HEK293 (cell line): ENCODE measurements at regions not wholly inside any gene's neighbourhood (a gene's known extent, or its start where the extent isn't known, plus 50 kb on each side); places are given as distances from the start of the nearest gene placed in this dataset.

Experiments used
- MZF1 ChIP-seq: fragments of 450-650 bp; formaldehyde crosslinking; IDR thresholded peaks from 2 replicates; pipeline ENCODE4 v1.5.1; 2017; ENCODE audit warnings: missing biosample characterization, missing genetic modification characterization, borderline replicate concordance
- TCF7L2 ChIP-seq: IDR thresholded peaks from 2 replicates; pipeline ENCODE4 v1.6.1; 2011; ENCODE audit warnings: low read depth, mild to moderate bottlenecking, inconsistent platforms, low read length, moderate library complexity, borderline replicate concordance
- ZNF140 ChIP-seq: fragments of 450-650 bp; formaldehyde crosslinking; IDR thresholded peaks from 2 replicates; pipeline ENCODE4 v1.5.1; 2016; ENCODE audit warnings: missing biosample characterization, missing genetic modification characterization
- ZNF623 ChIP-seq: fragments of 450-650 bp; formaldehyde crosslinking; IDR thresholded peaks from 2 replicates; pipeline ENCODE4 v1.5.1; 2016; ENCODE audit warnings: missing biosample characterization, missing genetic modification characterization
- ZNF768 ChIP-seq: fragments of 450-650 bp; formaldehyde crosslinking; IDR thresholded peaks from 2 replicates; pipeline ENCODE4 v1.5.1; 2018; ENCODE audit warnings: missing biosample characterization, mild to moderate bottlenecking, missing genetic modification characterization
- TF ChIP-seq, protein P1 (sequence below): fragments of 450-650 bp; formaldehyde crosslinking; IDR thresholded peaks from 2 replicates; pipeline ENCODE4 v1.5.1; 2016; ENCODE audit warnings: missing biosample characterization, missing genetic modification characterization
- TF ChIP-seq, protein P2 (sequence below): fragments of 450-650 bp; formaldehyde crosslinking; IDR thresholded peaks from 2 replicates; pipeline ENCODE4 v1.5.1; 2016; ENCODE audit warnings: missing biosample characterization, missing genetic modification characterization

DNA sequence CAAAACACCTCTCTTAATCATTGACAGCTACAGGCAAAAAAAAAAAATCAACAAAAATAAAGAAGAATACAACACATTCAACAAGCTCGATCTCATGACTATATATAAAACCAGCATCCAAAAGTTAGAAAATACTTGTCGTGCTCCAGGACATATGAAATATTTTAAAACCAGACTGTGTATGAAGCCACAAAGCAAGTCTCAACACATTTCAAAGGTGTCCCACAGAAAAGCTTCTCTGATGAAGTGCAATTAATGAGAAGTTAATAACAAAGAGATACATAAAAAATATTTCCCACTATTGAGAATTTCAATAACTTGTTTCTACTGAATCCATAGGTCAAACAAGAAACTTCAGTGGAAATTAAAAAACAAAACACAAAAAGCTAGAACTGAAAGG is 178.7 kb downstream of the PLK2 start:
- no peak for TF ChIP-seq MZF1 (tag by site-specific recombination)
- TF ChIP-seq, protein P1, sequence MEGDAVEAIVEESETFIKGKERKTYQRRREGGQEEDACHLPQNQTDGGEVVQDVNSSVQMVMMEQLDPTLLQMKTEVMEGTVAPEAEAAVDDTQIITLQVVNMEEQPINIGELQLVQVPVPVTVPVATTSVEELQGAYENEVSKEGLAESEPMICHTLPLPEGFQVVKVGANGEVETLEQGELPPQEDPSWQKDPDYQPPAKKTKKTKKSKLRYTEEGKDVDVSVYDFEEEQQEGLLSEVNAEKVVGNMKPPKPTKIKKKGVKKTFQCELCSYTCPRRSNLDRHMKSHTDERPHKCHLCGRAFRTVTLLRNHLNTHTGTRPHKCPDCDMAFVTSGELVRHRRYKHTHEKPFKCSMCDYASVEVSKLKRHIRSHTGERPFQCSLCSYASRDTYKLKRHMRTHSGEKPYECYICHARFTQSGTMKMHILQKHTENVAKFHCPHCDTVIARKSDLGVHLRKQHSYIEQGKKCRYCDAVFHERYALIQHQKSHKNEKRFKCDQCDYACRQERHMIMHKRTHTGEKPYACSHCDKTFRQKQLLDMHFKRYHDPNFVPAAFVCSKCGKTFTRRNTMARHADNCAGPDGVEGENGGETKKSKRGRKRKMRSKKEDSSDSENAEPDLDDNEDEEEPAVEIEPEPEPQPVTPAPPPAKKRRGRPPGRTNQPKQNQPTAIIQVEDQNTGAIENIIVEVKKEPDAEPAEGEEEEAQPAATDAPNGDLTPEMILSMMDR = no peak
- TF ChIP-seq ZNF140 (tag by site-specific recombination) = no peak
- TF ChIP-seq ZNF623 = no peak
- TF ChIP-seq ZNF768 (tag by site-specific recombination) = no peak
- TF ChIP-seq, protein P2, sequence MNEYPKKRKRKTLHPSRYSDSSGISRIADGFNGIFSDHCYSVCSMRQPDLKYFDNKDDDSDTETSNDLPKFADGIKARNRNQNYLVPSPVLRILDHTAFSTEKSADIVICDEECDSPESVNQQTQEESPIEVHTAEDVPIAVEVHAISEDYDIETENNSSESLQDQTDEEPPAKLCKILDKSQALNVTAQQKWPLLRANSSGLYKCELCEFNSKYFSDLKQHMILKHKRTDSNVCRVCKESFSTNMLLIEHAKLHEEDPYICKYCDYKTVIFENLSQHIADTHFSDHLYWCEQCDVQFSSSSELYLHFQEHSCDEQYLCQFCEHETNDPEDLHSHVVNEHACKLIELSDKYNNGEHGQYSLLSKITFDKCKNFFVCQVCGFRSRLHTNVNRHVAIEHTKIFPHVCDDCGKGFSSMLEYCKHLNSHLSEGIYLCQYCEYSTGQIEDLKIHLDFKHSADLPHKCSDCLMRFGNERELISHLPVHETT (tag by site-specific recombination) = no peak
- TF ChIP-seq TCF7L2 = no peak
